ENCODE measurements at regions not wholly inside any gene's neighbourhood (a gene's known extent, or its start where the extent isn't known, plus 50 kb on each side); places are given as distances from the start of the nearest gene placed in this dataset.

DNA sequence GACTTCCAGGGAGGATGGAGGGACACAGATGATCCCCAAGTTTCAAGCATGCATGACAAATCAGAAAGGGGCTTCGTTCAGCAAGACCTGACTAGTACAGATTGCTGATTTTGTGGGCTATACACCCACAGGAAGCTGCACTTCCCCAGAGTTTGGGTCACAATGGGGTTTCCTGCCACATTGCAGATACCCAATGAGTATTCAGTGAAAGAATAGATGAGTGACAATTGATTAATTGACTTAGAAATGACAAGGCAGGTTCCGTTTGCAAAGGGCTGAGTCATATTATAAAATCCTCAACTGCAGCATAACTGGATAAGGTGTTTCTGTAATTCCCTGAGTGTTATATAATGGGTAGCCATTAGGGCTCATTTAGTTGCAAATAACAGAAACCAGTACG is 146.6 kb upstream of the TBL1X start:
- H3K4me1 ChIP-seq = no peaks in the 10 kb centered on the region
- intact Hi-C loops (cut with micrococcal nuclease) = no loop called here
- no peaks in the 10 kb centered on the region for H3K27me3 ChIP-seq (ENCODE audit: low read depth)
- no peak overlapping the region for H3K27ac ChIP-seq (replicated peaks)
- no peaks in the 10 kb centered on the region for H3K36me3 ChIP-seq
- H3K9me3 ChIP-seq (replicated peaks) = no peaks in the 10 kb centered on the region
- no peak for TF ChIP-seq CTCF (IDR thresholded peaks at IDR 0.05; ENCODE audit: borderline replicate concordance)
- H3K4me3 ChIP-seq = no peak overlapping the region
- no peak for DNase-seq

DNA sequence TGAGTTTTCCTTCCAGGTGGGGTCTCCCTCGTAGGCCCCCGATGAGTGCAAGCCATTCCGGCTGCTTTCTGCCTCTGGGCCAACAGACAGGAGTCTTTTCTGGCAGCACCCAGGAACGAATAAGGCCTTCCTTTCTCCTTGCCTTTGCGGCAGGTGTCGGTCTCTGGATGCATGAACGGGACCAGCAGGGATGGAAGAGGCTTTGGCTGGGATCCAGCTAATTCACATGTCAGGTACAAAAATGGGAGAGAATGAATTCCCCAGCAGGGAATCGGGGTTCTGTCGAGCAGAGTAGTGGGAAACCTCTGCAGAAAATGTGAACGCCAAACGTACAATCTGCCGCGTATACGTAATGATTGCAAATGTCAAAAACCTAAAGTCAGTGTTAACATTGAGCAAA is 146.1 kb upstream of the TBL1X start:
- no peaks in the 10 kb centered on the region for H3K4me1 ChIP-seq
- no peak overlapping the region for H3K27ac ChIP-seq (replicated peaks)
- no peak for TF ChIP-seq CTCF (IDR thresholded peaks at IDR 0.05; ENCODE audit: borderline replicate concordance)
- no peak overlapping the region for H3K4me3 ChIP-seq
- intact Hi-C loops (cut with micrococcal nuclease) = no loop called here
- H3K27me3 ChIP-seq (ENCODE audit: low read depth) = no peaks in the 10 kb centered on the region
- DNase-seq = no peak
- no peaks in the 10 kb centered on the region for H3K36me3 ChIP-seq
- no peaks in the 10 kb centered on the region for H3K9me3 ChIP-seq (replicated peaks)

DNA sequence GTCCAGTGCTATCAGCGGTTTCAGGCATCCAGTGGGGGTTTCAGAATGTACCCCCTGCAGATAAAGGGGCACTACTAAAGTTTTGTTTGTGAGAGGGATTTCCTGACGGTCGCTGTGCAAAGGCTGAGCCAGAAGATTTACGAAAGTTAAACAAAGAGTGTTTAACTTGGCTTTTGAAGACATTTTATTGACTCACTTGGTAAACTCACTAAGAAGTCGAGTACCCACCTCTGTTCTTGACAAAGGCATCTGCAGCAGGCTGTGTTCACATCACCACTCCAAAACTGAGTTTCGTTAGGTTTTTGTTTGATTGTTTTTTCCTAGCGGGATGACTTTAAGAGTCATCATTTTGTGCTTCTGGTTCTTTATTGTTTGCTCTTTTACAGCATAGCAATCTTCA is 143.9 kb upstream of the TBL1X start:
- H3K27me3 ChIP-seq (ENCODE audit: low read depth) = no peaks in the 10 kb centered on the region
- intact Hi-C loops (cut with micrococcal nuclease) = no loop called here
- no peaks in the 10 kb centered on the region for H3K4me1 ChIP-seq
- H3K36me3 ChIP-seq = no peaks in the 10 kb centered on the region
- no peak overlapping the region for H3K4me3 ChIP-seq
- DNase-seq = no peak
- H3K27ac ChIP-seq (replicated peaks) = no peak overlapping the region
- no peaks in the 10 kb centered on the region for H3K9me3 ChIP-seq (replicated peaks)
- TF ChIP-seq CTCF (IDR thresholded peaks at IDR 0.05; ENCODE audit: borderline replicate concordance) = no peak

- no peak overlapping the region for H3K27ac ChIP-seq (replicated peaks)
- H3K27me3 ChIP-seq (ENCODE audit: low read depth) = no peaks in the 10 kb centered on the region
- TF ChIP-seq CTCF (IDR thresholded peaks at IDR 0.05; ENCODE audit: borderline replicate concordance) = no peak
- intact Hi-C loops (cut with micrococcal nuclease) = no loop called here
- no peaks in the 10 kb centered on the region for H3K4me1 ChIP-seq
- H3K9me3 ChIP-seq (replicated peaks) = no peaks in the 10 kb centered on the region
- no peak overlapping the region for H3K4me3 ChIP-seq
- no peak for DNase-seq
- no peaks in the 10 kb centered on the region for H3K36me3 ChIP-seq
Observed at GRCh38 chrX:9324676-9325075, 140.2 kb upstream of the TBL1X start.

- H3K36me3 ChIP-seq = no peaks in the 10 kb centered on the region
- no peaks in the 10 kb centered on the region for H3K9me3 ChIP-seq (replicated peaks)
- intact Hi-C loops (cut with micrococcal nuclease) = no loop called here
- TF ChIP-seq CTCF (IDR thresholded peaks at IDR 0.05; ENCODE audit: borderline replicate concordance) = no peak
- no peak overlapping the region for H3K27ac ChIP-seq (replicated peaks)
- no peaks in the 10 kb centered on the region for H3K27me3 ChIP-seq (ENCODE audit: low read depth)
- no peak overlapping the region for H3K4me3 ChIP-seq
- H3K4me1 ChIP-seq = no peaks in the 10 kb centered on the region
- no peak for DNase-seq
Observed at GRCh38 chrX:9326369-9326768, 138.5 kb upstream of the TBL1X start.

Data from left ventricle myocardium inferior (tissue), 1 donor.